SK-N-SH (cell line): ENCODE measurements at regions not wholly inside any gene's neighbourhood (a gene's known extent, or its start where the extent isn't known, plus 50 kb on each side); places are given as distances from the start of the nearest gene placed in this dataset.

ENCODE experiments used
- CTCF ChIA-PET: fragments of 300-600, 350-600 bp; formaldehyde crosslinking; extraction: SDS; loops from one replicate; lab custom pipeline; 2021; lab: Yijun Ruan, JAX
- POLR2A ChIA-PET: fragments of 350-600 bp; sonication (Branson Sonifier 250); formaldehyde crosslinking; extraction: SDS; loops from one replicate; lab custom pipeline; 2020; ENCODE audit warnings: antibody characterized with exemption, inconsistent platforms; lab: Yijun Ruan, JAX
- DNase-seq: peaks from one replicate; pipeline ENCODE4 v3.0.0; 2012
- H2AFZ ChIP-seq: fragments of 200-600 bp; sonication (generic); 2 replicates; pipeline ENCODE4 v1.8.1; 2016; ENCODE audit warnings: antibody characterized with exemption, mild to moderate bottlenecking, low read depth
- H3F3A ChIP-seq: fragments of 200-600 bp; sonication (generic); replicated peaks from 2 replicates; pipeline ENCODE3; 2016; ENCODE audit warnings: antibody characterized with exemption, mild to moderate bottlenecking; ENCODE audit not compliant: insufficient read depth
- H3K27ac ChIP-seq, 2 experiments: fragments of 200-500 bp in 1 of 2; fragments of 200-600 bp in 1 of 2; sonication (Bioruptor generic) in 1 of 2; sonication (generic), shearing (Covaris generic) in 1 of 2; 2 replicates each; pipeline versions ENCODE4 v1.5.1 to v1.6.1; 2014 to 2016; ENCODE audit warnings: low read depth in 2 of 2, inconsistent platforms in 1 of 2, low read length in 1 of 2, mild to moderate bottlenecking in 1 of 2, mixed read lengths in 1 of 2
- H3K27me3 ChIP-seq: fragments of 200-600 bp; sonication (generic), shearing (Covaris generic); 2 replicates; pipeline ENCODE4 v1.6.1; 2016; ENCODE audit warnings: mixed run types; ENCODE audit not compliant: insufficient read depth
- H3K36me3 ChIP-seq, 2 experiments: fragments of 200-500 bp in 1 of 2; fragments of 200-600 bp in 1 of 2; sonication (Bioruptor generic) in 1 of 2; sonication (generic) in 1 of 2; replicated peaks in 1 of 2; 2 replicates each; pipeline versions ENCODE3 to v1.5.1; 2014 to 2016; ENCODE audit warnings: low read length in 1 of 2, mild to moderate bottlenecking in 1 of 2; ENCODE audit not compliant: insufficient read depth in 2 of 2, control insufficient read depth in 1 of 2
- H3K4me1 ChIP-seq, 2 experiments: fragments of 200-500 bp in 1 of 2; fragments of 200-600 bp in 1 of 2; sonication (Bioruptor generic) in 1 of 2; sonication (generic), shearing (Covaris generic) in 1 of 2; 2 replicates each; pipeline versions ENCODE4 v1.5.1 to v1.6.1; 2014 to 2016; ENCODE audit warnings: low read depth in 1 of 2, low read length in 1 of 2, mixed run types in 1 of 2; ENCODE audit not compliant: insufficient read depth in 2 of 2, control insufficient read depth in 1 of 2
- H3K4me2 ChIP-seq: fragments of 200-600 bp; sonication (generic), shearing (Covaris generic); 2 replicates; pipeline ENCODE4 v1.6.1; 2017; ENCODE audit warnings: mixed run types
- H3K4me3 ChIP-seq, 2 experiments: fragments of 200-500 bp in 1 of 2; fragments of 200-600 bp in 1 of 2; sonication (Bioruptor generic) in 1 of 2; sonication (generic), shearing (Covaris generic) in 1 of 2; 2 replicates each; pipeline versions ENCODE4 v1.5.1 to v1.8.1; 2014 to 2016; ENCODE audit warnings: low read depth in 2 of 2, inconsistent platforms in 1 of 2, low read length in 1 of 2, mild to moderate bottlenecking in 1 of 2, mixed read lengths in 1 of 2, moderate library complexity in 1 of 2
- H3K79me2 ChIP-seq: fragments of 200-600 bp; sonication (generic); 2 replicates; pipeline ENCODE4 v1.8.1; 2017; ENCODE audit warnings: mild to moderate bottlenecking; ENCODE audit not compliant: insufficient read depth
- H3K9ac ChIP-seq: fragments of 200-600 bp; sonication (generic); 2 replicates; pipeline ENCODE4 v1.6.1; 2017; ENCODE audit warnings: mixed run types
- H3K9me2 ChIP-seq: fragments of 200-600 bp; sonication (generic); 2 replicates; pipeline ENCODE4 v1.6.1; 2017; ENCODE audit warnings: mixed run types
- H3K9me3 ChIP-seq: fragments of 200-600 bp; sonication (generic); 2 replicates; pipeline ENCODE4 v1.6.1; 2017; ENCODE audit warnings: mixed run types, mild to moderate bottlenecking, moderate library complexity
- H4K20me1 ChIP-seq: fragments of 200-600 bp; sonication (generic); 2 replicates; pipeline ENCODE4 v1.6.1; 2017; ENCODE audit warnings: mild to moderate bottlenecking, mixed run types; ENCODE audit not compliant: insufficient read depth
- CTCF ChIP-seq: fragments of 200-600 bp; sonication (generic); IDR thresholded peaks from 2 replicates; pipeline ENCODE4 v1.6.1; 2017; ENCODE audit warnings: antibody characterized with exemption, mild to moderate bottlenecking, moderate library complexity
- EP300 ChIP-seq, 2 experiments: IDR thresholded peaks; 2 replicates each; pipeline versions ENCODE4 v1.4.0 to v1.6.1; 2012; ENCODE audit warnings: borderline replicate concordance in 1 of 2, low read depth in 1 of 2, low read length in 1 of 2
- FOSL2 ChIP-seq: IDR thresholded peaks from 2 replicates; pipeline ENCODE4 v1.4.0; 2012; ENCODE audit warnings: low read depth, mild to moderate bottlenecking, moderate library complexity, borderline replicate concordance
- FOXJ3 ChIP-seq: sonication (generic); formaldehyde crosslinking; IDR thresholded peaks from 2 replicates; pipeline ENCODE4 v1.5.1; 2020; ENCODE audit warnings: mild to moderate bottlenecking, missing genetic modification reagents
- IRF3 ChIP-seq: fragments of 150-350 bp; IDR thresholded peaks from 2 replicates; pipeline ENCODE4 v1.6.1; 2016; ENCODE audit warnings: mild to moderate bottlenecking, low read depth, low read length
- JUND ChIP-seq: IDR thresholded peaks from 2 replicates; pipeline ENCODE4 v1.4.0; 2012
- MXI1 ChIP-seq: IDR thresholded peaks from 2 replicates; pipeline ENCODE4 v1.6.1; 2012; ENCODE audit warnings: mild to moderate bottlenecking, low read depth, low read length, improper control_type of control experiment
- NRF1 ChIP-seq: IDR thresholded peaks from 2 replicates; pipeline ENCODE4 v1.6.1; 2012; ENCODE audit warnings: low read depth, mild to moderate bottlenecking, low read length
- RAD21 ChIP-seq: IDR thresholded peaks from 2 replicates; pipeline ENCODE4 v1.6.1; 2012; ENCODE audit warnings: mild to moderate bottlenecking, low read length
- RCOR1 ChIP-seq: fragments of 150-350 bp; IDR thresholded peaks from 2 replicates; pipeline ENCODE4 v1.6.1; 2017; ENCODE audit warnings: antibody characterized with exemption, low read length
- SIN3A ChIP-seq: IDR thresholded peaks from 2 replicates; pipeline ENCODE4 v1.6.1; 2012; ENCODE audit warnings: low read depth, mild to moderate bottlenecking, low read length, moderate library complexity, borderline replicate concordance
- TAF1 ChIP-seq: IDR thresholded peaks from 2 replicates; pipeline ENCODE4 v1.6.1; 2012; ENCODE audit warnings: low read depth, mild to moderate bottlenecking, low read length, moderate library complexity, borderline replicate concordance
- TCF12 ChIP-seq: IDR thresholded peaks from 2 replicates; pipeline ENCODE4 v1.4.0; 2012
- WGBS: methylation state at CpG from one replicate; pipeline ENCODE4 v1.1.6; 2017; ENCODE audit warnings: low lambda C conversion rate; 5-methylcytosine and 5-hydroxymethylcytosine counted together
- TF ChIP-seq, protein P1 (sequence below): IDR thresholded peaks from 2 replicates; pipeline ENCODE4; 2012
- TF ChIP-seq, protein P2 (sequence below): IDR thresholded peaks from 2 replicates; pipeline ENCODE4 v1.4.0; 2012; ENCODE audit warnings: low read depth, borderline replicate concordance

- no peak overlapping the region for H3K4me2 ChIP-seq
- H3K36me3 ChIP-seq, result no peaks in the 10 kb centered on the region
- no peaks in the 10 kb centered on the region for H3K9me2 ChIP-seq
- no peak overlapping the region for H2AFZ ChIP-seq
- H3K4me3 ChIP-seq, result no peak overlapping the region
- no peaks in the 10 kb centered on the region for H4K20me1 ChIP-seq
- H3K9ac ChIP-seq, result no peak overlapping the region
- CTCF ChIA-PET, result interaction anchor here (1.2 kb wide), 1 partner anchor 712 kb away, joined by 3 read pairs; no protein-coding TSS in a partner anchor
- no peak for DNase-seq
- no peaks in the 10 kb centered on the region; the same call in 1 of the 2 replicates for H3K27me3 ChIP-seq
- H3K79me2 ChIP-seq, result no peaks in the 10 kb centered on the region
- no peaks in the 10 kb centered on the region for H3K9me3 ChIP-seq
- TF ChIP-seq IRF3 (no peak), FOXJ3 (no peak), EP300 (IDR thresholded peaks at IDR 0.05; ENCODE audit: borderline replicate concordance in 1 of 2, low read depth in 1 of 2, low read length in 1 of 2) (no peak), TAF1 (no peak), TCF12 (no peak), RCOR1 (no peak), NRF1 (no peak), FOSL2 (no peak), CTCF (no peak), MXI1 (no peak), RAD21 (no peak), JUND (no peak), SIN3A (no peak)
- TF ChIP-seq, protein P1, sequence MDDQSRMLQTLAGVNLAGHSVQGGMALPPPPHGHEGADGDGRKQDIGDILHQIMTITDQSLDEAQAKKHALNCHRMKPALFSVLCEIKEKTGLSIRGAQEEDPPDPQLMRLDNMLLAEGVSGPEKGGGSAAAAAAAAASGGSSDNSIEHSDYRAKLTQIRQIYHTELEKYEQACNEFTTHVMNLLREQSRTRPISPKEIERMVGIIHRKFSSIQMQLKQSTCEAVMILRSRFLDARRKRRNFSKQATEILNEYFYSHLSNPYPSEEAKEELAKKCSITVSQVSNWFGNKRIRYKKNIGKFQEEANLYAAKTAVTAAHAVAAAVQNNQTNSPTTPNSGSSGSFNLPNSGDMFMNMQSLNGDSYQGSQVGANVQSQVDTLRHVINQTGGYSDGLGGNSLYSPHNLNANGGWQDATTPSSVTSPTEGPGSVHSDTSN, result no peak
- TF ChIP-seq, protein P2, sequence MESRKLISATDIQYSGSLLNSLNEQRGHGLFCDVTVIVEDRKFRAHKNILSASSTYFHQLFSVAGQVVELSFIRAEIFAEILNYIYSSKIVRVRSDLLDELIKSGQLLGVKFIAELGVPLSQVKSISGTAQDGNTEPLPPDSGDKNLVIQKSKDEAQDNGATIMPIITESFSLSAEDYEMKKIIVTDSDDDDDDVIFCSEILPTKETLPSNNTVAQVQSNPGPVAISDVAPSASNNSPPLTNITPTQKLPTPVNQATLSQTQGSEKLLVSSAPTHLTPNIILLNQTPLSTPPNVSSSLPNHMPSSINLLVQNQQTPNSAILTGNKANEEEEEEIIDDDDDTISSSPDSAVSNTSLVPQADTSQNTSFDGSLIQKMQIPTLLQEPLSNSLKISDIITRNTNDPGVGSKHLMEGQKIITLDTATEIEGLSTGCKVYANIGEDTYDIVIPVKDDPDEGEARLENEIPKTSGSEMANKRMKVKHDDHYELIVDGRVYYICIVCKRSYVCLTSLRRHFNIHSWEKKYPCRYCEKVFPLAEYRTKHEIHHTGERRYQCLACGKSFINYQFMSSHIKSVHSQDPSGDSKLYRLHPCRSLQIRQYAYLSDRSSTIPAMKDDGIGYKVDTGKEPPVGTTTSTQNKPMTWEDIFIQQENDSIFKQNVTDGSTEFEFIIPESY, result no peak
- no peak overlapping the region for H3K27ac ChIP-seq
- no peaks in the 10 kb centered on the region for H3K4me1 ChIP-seq
- no peaks in the 10 kb centered on the region for H3F3A ChIP-seq
- POLR2A ChIA-PET, result no interaction called here
- no CpG with 5 or more reads among the region's 2 CpGs for WGBS
Measured at GRCh38 chr6:54440549-54440948, 132.3 kb downstream of the TINAG start.
